ENCODE measurements at regions not wholly inside any gene's neighbourhood (a gene's known extent, or its start where the extent isn't known, plus 50 kb on each side); places are given as distances from the start of the nearest gene placed in this dataset.

DNA sequence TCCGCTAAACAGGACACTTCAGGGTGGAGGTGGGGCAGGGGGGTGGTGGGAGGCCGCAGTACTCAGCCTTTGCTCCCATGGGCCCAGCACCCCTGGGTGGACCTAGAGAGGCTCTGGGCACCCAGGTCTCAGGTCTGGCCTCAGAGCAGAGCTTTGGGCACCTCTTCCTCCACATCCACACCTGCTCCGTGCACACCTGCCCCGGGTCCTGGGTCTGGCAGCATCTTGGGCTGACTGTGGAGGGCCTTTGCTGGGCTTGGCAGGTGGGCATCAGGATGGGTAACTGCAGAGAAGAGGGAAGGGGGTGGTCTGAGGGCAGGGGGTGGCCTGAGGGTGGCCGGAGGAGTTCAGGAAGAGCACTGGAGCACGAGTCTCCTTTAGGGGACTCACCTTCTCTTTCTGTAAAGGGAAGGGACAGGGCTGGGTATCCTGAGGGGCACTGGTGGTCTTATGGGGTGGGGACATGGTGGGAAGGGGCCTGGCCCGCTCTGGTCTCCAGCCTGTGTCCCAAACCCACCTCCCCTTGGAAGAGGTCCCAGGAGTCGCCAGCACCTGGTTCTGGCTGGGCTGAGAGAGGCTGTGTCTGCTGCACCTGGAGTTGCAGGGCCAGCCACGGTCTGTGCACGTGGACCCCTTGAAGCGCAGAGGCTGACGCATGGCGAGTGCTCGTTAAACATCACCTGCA, 106.7 kb upstream of the IER5L start:
- peak; percentile 15 for DNase-seq
- no peak overlapping the region for H3K27ac Mint-ChIP-seq
- POLR2A ChIA-PET, result no interaction called here
- H3K9me3 Mint-ChIP-seq, result no peaks in the 10 kb centered on the region
- H3K4me3 Mint-ChIP-seq, result no peak overlapping the region
- H3K36me3 Mint-ChIP-seq (ENCODE audit: low read depth), result no peaks in the 10 kb centered on the region
- no peaks in the 10 kb centered on the region for H3K27me3 Mint-ChIP-seq
- CTCF ChIA-PET, result no interaction called here
- no peaks in the 10 kb centered on the region for H3K4me1 Mint-ChIP-seq

DNA sequence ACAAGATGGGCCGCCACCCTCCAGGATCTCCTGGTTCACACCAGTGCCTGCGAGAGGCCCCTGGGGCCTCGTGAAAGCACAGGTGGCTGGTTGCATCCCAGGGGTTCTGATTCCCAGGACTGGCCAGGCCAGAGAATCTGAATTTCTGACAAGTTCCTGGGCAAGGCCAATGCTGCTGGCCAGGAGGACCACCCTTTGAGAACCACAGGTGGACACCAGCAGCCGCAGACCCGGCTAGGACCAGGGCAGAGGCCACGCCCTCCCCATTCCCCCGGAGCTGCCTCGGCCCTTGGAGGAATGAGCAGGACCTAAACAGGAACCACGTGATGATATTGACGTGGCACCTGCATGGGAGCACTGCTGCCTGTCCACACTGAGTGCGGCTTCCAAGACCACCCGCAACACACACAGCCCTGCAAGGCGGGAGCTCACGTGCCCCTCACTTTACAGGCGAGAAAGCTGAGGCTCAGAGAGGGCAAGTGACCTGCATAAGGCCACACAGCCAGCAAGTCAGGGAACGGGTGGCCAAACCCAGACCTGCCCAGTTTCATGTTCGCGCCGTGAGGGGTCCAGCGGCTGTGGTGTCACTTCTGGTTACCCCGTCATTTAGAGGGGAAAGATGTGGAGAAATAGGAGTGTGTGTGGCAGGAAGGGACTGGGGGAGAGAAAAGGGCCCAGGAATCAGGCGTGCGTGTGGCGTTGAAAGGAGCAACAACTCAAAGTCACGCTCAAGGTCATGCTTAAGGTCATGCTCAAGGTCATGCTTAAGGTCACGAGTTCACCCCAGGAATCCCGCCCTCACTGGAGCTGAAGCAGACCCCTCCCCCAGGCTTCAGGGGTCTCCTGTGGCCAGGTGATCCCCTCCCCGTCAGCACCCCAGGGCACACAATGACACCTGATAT, 105.9 kb upstream of the IER5L start:
- no peaks in the 10 kb centered on the region for H3K9me3 Mint-ChIP-seq
- CTCF ChIA-PET, result no interaction called here
- peak; percentile 12 for DNase-seq
- H3K27ac Mint-ChIP-seq, result no peak overlapping the region
- no peaks in the 10 kb centered on the region for H3K36me3 Mint-ChIP-seq (ENCODE audit: low read depth)
- POLR2A ChIA-PET, result no interaction called here
- no peaks in the 10 kb centered on the region for H3K4me1 Mint-ChIP-seq
- no peaks in the 10 kb centered on the region for H3K27me3 Mint-ChIP-seq
- no peak overlapping the region for H3K4me3 Mint-ChIP-seq

DNA sequence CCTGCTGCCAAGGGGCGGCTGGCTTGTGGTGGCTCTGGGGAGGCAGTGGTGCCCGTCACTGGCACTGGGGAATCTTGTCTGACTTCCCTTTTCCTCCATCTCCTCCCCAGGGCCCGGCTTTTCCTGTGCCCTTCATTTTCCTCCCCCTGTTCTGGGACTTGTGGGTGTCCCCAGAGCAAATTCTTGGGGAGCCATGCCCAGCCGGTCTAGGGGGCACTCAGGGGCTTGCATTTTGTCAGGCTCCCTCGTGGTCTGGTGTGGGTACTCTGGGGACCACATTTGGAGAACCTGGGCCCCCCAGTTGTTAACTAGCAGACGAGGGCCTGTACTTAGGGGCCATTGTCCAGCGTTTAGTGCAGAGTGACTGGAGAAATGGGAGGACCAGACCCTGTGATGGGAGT, 105.2 kb upstream of the IER5L start:
- no peaks in the 10 kb centered on the region for H3K9me3 Mint-ChIP-seq
- H3K27ac Mint-ChIP-seq, result no peak overlapping the region
- no peak for DNase-seq
- no peaks in the 10 kb centered on the region for H3K4me1 Mint-ChIP-seq
- CTCF ChIA-PET, result no interaction called here
- H3K4me3 Mint-ChIP-seq, result no peak overlapping the region
- no peaks in the 10 kb centered on the region for H3K27me3 Mint-ChIP-seq
- no peaks in the 10 kb centered on the region for H3K36me3 Mint-ChIP-seq (ENCODE audit: low read depth)
- POLR2A ChIA-PET, result no interaction called here

DNA sequence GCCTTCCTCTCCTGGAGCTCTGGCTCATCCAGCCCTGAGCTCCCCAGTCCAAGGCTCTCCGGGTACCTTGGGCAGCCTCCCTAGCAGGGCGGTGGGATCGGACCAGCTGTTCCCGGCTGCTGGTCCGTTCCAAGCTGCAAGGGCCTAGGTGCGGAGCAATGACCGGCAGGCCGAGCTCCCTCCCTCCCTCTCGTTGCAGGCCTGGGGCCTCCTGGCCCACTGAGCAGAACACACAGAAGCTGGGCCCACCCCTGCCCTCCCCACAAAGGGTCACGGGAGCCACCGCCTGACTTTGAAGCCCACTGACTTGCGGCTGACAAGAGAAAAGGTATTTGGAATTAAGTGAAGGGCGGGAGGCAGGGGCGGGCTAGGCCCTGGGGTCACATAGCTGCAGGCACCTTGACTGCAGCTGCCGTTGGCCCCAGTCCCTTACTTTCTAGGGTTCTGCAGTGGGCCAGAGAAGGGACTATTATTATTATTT, 104.7 kb upstream of the IER5L start:
- no peak for DNase-seq
- no peaks in the 10 kb centered on the region for H3K27me3 Mint-ChIP-seq
- POLR2A ChIA-PET, result no interaction called here
- H3K9me3 Mint-ChIP-seq, result no peaks in the 10 kb centered on the region
- H3K4me1 Mint-ChIP-seq, result no peaks in the 10 kb centered on the region
- no peak overlapping the region for H3K4me3 Mint-ChIP-seq
- no peak overlapping the region for H3K27ac Mint-ChIP-seq
- CTCF ChIA-PET, result no interaction called here
- H3K36me3 Mint-ChIP-seq (ENCODE audit: low read depth), result no peaks in the 10 kb centered on the region

DNA sequence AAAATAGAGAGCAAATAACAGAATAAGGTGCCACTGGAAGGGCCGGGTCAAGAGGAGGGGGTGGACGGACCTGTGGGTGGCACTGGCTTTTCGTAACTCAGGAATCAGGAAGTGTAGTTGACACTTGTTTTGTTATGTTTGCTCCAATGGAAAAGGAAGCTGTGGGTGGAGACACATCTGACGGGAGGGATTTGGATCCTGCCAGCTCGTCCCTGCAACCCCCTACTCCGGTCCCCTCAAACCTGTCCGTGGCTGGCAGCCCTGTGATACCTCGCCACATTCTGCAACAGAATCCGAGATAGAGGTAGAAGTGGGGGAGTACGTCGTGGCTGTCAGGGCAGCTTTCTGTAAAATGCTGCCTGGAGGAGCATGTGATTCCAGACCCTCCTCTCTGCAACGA, 104.2 kb upstream of the IER5L start:
- Mint-ChIP-seq H3K4me3 (no peak overlapping the region), H3K27me3 (peaks cover under 1% of the 10 kb centered on the region), H3K9me3 (no peaks in the 10 kb centered on the region), H3K4me1 (no peaks in the 10 kb centered on the region), H3K36me3 (ENCODE audit: low read depth) (no peaks in the 10 kb centered on the region), H3K27ac (no peak overlapping the region)
- POLR2A ChIA-PET, result no interaction called here
- no peak for DNase-seq
- CTCF ChIA-PET, result no interaction called here

DNA sequence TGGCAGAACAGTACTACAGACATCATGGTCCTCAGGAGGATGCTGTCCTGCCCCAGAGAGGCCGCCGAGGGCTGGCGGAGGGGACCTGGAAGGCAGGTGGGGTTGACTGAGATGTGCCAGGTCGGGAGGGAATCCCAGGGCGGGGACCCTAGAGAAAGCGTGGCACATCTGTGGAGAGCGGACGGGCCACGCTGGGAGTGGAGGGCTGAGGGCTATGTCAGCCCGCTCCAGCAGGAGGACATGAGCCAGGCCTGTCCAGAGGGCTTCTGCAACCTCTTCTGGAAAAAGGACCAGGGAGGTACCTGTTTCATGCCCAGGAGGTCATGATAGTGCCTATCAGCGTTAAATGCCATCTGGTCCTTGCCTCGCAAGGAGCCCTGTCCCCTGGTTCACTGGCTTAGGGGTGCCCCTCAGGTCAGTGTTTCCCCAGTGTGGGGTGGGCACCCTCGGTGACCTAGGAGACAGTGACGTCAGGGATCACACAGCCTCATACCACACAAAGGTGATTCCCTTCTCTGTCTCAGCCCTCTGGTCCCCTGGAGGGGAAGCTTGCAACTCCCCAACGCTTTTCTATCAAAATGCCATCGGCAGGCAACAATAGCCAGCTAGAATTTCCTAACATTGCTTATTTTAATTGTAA, 103.6 kb upstream of the IER5L start:
- ChIA-PET CTCF (no interaction called here), POLR2A (no interaction called here)
- no peak overlapping the region for H3K4me3 Mint-ChIP-seq
- no peaks in the 10 kb centered on the region for H3K36me3 Mint-ChIP-seq (ENCODE audit: low read depth)
- H3K4me1 Mint-ChIP-seq, result no peaks in the 10 kb centered on the region
- no peaks in the 10 kb centered on the region for H3K9me3 Mint-ChIP-seq
- H3K27me3 Mint-ChIP-seq, result peaks cover 7% of the 10 kb centered on the region
- H3K27ac Mint-ChIP-seq, result no peak overlapping the region
- peak; percentile 12 for DNase-seq

DNA sequence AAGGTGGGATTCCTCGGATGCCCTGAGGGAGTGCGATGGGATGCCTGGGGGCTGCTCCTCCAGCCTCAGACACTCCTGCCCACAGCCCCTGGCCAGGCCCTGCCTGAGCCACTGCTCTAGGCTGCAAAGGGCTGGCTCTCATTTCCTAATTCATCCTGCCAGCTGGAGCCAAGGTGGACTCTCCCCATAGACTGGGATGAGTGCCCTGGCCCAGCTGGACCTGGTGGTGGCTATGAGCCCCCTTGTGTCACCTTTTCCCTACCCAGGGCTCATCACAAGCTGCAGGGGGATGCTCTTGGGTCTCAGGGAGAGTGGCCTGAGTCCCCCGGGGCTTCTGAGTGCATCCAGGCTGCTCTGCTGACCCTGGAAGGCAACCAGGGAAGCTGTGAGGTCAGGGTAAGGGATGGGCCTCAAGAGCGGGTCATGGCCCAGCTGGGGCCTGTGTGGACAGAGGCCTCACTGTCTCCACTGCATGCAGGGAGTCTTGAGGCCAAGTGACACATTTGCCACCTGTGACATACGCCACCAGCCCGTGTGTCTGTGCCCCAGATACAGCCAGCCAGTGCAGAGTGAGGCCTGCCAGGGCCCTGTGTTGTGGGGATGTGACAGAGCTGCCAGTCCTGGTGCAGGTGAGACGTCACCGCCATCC, 102.7 kb upstream of the IER5L start:
- ChIA-PET CTCF (no interaction called here), POLR2A (no interaction called here)
- Mint-ChIP-seq H3K4me3 (no peak overlapping the region), H3K9me3 (no peaks in the 10 kb centered on the region), H3K36me3 (ENCODE audit: low read depth) (no peaks in the 10 kb centered on the region), H3K4me1 (no peaks in the 10 kb centered on the region), H3K27ac (no peak overlapping the region), H3K27me3 (peaks cover 16% of the 10 kb centered on the region)
- peak; percentile 14 for DNase-seq

DNA sequence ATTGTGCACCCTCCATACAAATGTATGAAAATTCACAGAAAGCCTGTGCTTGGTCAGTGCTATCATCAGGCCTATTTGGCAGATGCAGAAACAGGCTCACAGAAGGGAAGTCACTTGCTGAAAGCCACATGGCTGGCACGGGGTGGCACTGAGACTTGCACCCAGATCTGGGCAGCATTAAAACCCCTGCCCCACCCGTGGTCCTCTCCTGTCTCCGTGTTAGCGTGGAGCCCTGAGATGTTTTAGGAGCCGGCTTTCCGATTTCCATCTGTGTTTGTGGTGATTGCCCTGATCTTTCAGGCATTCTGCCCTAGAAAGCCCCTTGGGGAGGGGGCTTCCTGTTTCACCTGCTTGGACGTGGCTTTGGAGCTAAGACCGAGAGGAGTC, 102.2 kb upstream of the IER5L start:
- CTCF ChIA-PET, result no interaction called here
- no peaks in the 10 kb centered on the region for H3K4me1 Mint-ChIP-seq
- no peak overlapping the region for H3K27ac Mint-ChIP-seq
- no peaks in the 10 kb centered on the region for H3K36me3 Mint-ChIP-seq (ENCODE audit: low read depth)
- DNase-seq, result no peak
- peaks cover 20% of the 10 kb centered on the region for H3K27me3 Mint-ChIP-seq
- POLR2A ChIA-PET, result no interaction called here
- H3K9me3 Mint-ChIP-seq, result no peaks in the 10 kb centered on the region
- no peak overlapping the region for H3K4me3 Mint-ChIP-seq

DNA sequence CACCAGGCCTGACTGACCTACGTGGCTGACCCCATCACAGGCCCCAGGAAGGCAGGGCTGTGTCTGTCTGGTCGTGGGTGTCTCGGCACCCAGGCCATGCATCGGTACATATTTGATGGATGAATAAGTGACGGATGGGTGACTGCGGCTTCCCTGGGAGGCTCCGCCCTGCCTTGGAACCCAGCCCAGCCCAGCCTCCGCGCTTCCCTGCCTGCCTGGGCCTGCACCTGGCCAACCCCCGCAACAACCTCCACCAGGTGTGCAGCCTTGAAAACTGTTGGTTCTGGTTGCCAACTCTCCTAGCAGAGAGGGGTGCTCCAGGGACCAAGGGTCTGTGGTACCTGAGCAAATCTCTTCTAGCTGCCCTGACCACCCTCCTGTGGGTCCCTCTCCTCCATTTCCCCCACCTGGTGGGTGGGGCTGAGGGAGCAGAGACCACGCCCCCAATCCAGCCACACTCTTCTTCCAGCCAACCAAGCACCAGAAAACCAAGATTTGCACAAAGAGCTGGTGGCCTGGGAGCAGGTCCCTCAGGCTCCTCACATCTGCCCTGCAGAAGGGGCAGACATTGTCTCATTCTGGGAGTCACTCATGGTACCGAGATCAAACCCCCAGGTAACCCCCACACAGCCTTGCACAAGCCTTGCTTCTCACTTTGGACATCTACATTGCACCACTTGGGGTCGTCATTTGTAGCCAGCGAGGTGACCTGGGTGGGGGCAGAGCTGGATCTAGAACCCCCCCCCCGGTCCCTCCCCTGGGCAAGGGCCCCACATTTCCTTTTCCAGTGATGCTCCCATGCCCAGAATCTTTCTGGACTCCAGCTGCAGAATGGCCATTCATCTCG, 100.6 kb upstream of the IER5L start:
- no peak overlapping the region for H3K4me3 Mint-ChIP-seq
- peak; percentile 13 for DNase-seq
- H3K27ac Mint-ChIP-seq, result no peak overlapping the region
- CTCF ChIA-PET, result no interaction called here
- no peaks in the 10 kb centered on the region for H3K4me1 Mint-ChIP-seq
- no peaks in the 10 kb centered on the region for H3K9me3 Mint-ChIP-seq
- no peaks in the 10 kb centered on the region for H3K36me3 Mint-ChIP-seq (ENCODE audit: low read depth)
- POLR2A ChIA-PET, result no interaction called here
- peaks cover 31% of the 10 kb centered on the region for H3K27me3 Mint-ChIP-seq

DNA sequence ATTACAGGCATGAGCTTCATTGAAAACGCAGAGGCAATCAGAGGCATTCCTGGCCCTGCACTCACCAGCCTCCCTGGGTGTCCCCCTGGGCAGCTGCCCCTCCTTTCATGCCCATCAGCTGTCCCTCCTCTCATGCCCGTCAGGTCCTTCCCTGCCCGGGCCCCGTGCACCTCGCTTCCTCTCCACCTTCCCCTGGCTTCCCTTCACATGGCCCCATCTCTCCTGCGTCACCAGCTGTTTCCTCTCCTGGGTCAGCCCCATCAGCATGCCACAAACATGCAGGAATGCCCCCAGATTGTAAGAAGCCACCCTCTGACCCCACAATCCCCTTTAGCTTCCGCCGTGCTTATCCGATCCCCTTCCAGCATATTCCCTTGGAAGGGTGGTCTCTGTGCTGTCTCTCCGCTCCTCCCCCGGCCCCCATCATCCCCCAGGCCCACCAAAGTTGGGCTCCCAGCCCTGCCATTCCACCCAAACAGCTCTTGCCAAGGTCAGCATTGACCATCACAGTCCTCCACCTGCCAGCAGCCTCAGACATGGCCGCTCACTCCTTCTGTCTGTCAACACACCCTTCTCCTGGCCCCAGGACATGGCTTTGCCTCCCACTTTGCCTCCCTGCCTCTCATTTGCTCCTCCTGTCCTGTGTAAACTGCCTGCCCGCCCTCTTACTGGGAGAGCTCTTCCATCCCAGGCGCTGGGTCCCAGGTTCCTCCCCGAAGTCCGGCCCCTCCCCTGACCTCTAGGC, 98.6 kb upstream of the IER5L start:
- no peak for DNase-seq
- CTCF ChIA-PET, result no interaction called here
- Mint-ChIP-seq H3K27ac (no peak overlapping the region), H3K27me3 (peaks cover 39% of the 10 kb centered on the region), H3K4me1 (peaks cover 9% of the 10 kb centered on the region), H3K4me3 (no peak overlapping the region), H3K36me3 (ENCODE audit: low read depth) (no peaks in the 10 kb centered on the region), H3K9me3 (no peaks in the 10 kb centered on the region)
- POLR2A ChIA-PET, result no interaction called here

DNA sequence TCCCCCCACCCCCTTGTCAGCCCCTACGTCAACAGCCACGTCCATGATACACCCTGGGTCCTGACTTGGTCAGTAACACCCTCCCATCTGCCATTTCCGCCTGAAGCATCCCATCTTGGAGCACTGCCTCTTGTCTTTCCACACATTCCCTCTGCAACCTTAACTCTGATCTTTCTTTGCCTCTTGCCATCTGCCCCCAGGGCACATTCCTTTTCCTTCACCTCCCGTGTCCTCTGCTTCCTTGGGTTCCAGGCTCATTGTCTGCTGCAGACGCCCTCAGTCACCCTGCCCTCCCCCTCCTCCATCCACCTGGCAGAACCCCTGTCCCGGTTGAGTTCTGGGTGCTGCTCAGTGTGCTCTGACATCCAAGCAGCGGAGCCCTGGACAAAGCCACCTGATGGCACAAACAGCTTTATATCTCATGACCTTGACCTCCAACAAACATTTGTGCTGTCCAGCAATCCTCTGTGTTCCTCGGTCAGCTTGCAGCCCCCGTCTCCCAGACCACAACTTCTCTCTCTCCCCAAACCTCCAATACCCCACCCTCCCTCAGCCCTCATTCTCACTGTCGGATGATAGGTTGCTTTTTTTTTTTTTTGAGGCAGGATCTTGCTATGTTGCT, 97.7 kb upstream of the IER5L start:
- H3K9me3 Mint-ChIP-seq, result no peaks in the 10 kb centered on the region
- no peak overlapping the region for H3K27ac Mint-ChIP-seq
- POLR2A ChIA-PET, result no interaction called here
- no peaks in the 10 kb centered on the region for H3K36me3 Mint-ChIP-seq (ENCODE audit: low read depth)
- DNase-seq, result no peak
- CTCF ChIA-PET, result no interaction called here
- peaks cover 18% of the 10 kb centered on the region for H3K4me1 Mint-ChIP-seq
- H3K4me3 Mint-ChIP-seq, result no peak overlapping the region
- H3K27me3 Mint-ChIP-seq, result peaks cover 39% of the 10 kb centered on the region

Data from activated CD4-positive, alpha-beta memory T cell treated with anti-CD3 and anti-CD28 coated beads, Interleukin-2, amount 10 ng/mL, durations not matched to agents 7 days and 5 days (primary cell).